WTC11 (cell line): ENCODE measurements at regions not wholly inside any gene's neighbourhood (a gene's known extent, or its start where the extent isn't known, plus 50 kb on each side); places are given as distances from the start of the nearest gene placed in this dataset.

Source experiments
- ATAC-seq: fragments of 200-7000 bp; cut with Tn5 transposase; 2 replicates; pipeline ENCODE4 v1.10.0; 2021; ENCODE audit warnings: mild to moderate bottlenecking, moderate library complexity
- CTCF ChIA-PET: fragments of 300-600 bp; sonication (Branson Sonifier 250); formaldehyde crosslinking; loops from one replicate; lab custom pipeline; 2021; ENCODE audit warnings: antibody characterized with exemption; lab: Charles Lee
- POLR2A ChIA-PET: fragments of 350-600 bp; sonication (Branson Sonifier 250); formaldehyde crosslinking; loops from one replicate; lab custom pipeline; 2021; ENCODE audit warnings: antibody characterized with exemption; lab: Charles Lee
- DNase-seq: peaks from one replicate; pipeline ENCODE4 v3.0.0; 2021; ENCODE audit warnings: low spot score
- H3K27ac Mint-ChIP-seq: 2 replicates; pipeline ENCODE4 v1.8.0; 2021; ENCODE audit warnings: mixed read lengths
- H3K27me3 Mint-ChIP-seq: 2 replicates; pipeline ENCODE4 v1.8.0; 2021; ENCODE audit warnings: low read depth, mild to moderate bottlenecking, moderate library complexity, mixed read lengths
- H3K36me3 Mint-ChIP-seq: 2 replicates; pipeline ENCODE4 v1.8.0; 2021; ENCODE audit warnings: mixed read lengths
- H3K4me1 Mint-ChIP-seq: 2 replicates; pipeline ENCODE4 v1.8.0; 2022; ENCODE audit warnings: mixed read lengths
- H3K4me3 Mint-ChIP-seq: 2 replicates; pipeline ENCODE4 v1.8.0; 2021; ENCODE audit warnings: mild to moderate bottlenecking, moderate library complexity, mixed read lengths
- H3K9me3 Mint-ChIP-seq: 2 replicates; pipeline ENCODE4 v1.8.0; 2021; ENCODE audit warnings: mixed read lengths
- ARID4B ChIP-seq: sonication (generic); formaldehyde crosslinking; IDR thresholded peaks from 2 replicates; pipeline ENCODE4 v1.8.0; 2023; ENCODE audit warnings: missing genetic modification reagents, mild to moderate bottlenecking, borderline replicate concordance
- CBFB ChIP-seq: sonication (generic); formaldehyde crosslinking; IDR thresholded peaks from 2 replicates; pipeline ENCODE4 v1.8.1; 2022; ENCODE audit warnings: mild to moderate bottlenecking, low read depth, missing genetic modification reagents
- CREB1 ChIP-seq: sonication (generic); formaldehyde crosslinking; IDR thresholded peaks from 2 replicates; pipeline ENCODE4 v1.8.0; 2023; ENCODE audit warnings: mild to moderate bottlenecking, missing genetic modification reagents
- EMX1 ChIP-seq: fragments of 250-450 bp; sonication (Bioruptor Pico); IDR thresholded peaks from 2 replicates; pipeline ENCODE4 v1.8.0; 2021; ENCODE audit warnings: mild to moderate bottlenecking
- ESRRA ChIP-seq: sonication (generic); formaldehyde crosslinking; IDR thresholded peaks from 2 replicates; pipeline ENCODE4 v1.8.1; 2022; ENCODE audit warnings: mild to moderate bottlenecking, missing genetic modification reagents, borderline replicate concordance
- HMGA2 ChIP-seq: fragments of 250-450 bp; sonication (Bioruptor Pico); IDR thresholded peaks from 2 replicates; pipeline ENCODE4 v1.4.0; 2021; ENCODE audit warnings: mild to moderate bottlenecking, moderate library complexity
- JAZF1 ChIP-seq: fragments of 250-450 bp; sonication (Bioruptor Pico); IDR thresholded peaks from 2 replicates; pipeline ENCODE4 v1.9.0; 2021; ENCODE audit warnings: moderate library complexity, mild to moderate bottlenecking, inconsistent platforms
- KAT7 ChIP-seq: sonication (generic); formaldehyde crosslinking; IDR thresholded peaks from 2 replicates; pipeline ENCODE4 v1.8.1; 2023; ENCODE audit warnings: missing genetic modification reagents, mild to moderate bottlenecking, borderline replicate concordance
- NFATC4 ChIP-seq: fragments of 250-450 bp; sonication (Bioruptor Pico); IDR thresholded peaks from 2 replicates; pipeline ENCODE4 v1.9.0; 2021; ENCODE audit warnings: mild to moderate bottlenecking
- NFE2L1 ChIP-seq: sonication (generic); formaldehyde crosslinking; IDR thresholded peaks from 2 replicates; pipeline ENCODE4 v1.8.1; 2023; ENCODE audit warnings: missing genetic modification reagents
- NR3C1 ChIP-seq: sonication (generic); formaldehyde crosslinking; conservative IDR thresholded peaks from 2 replicates; pipeline ENCODE4 v1.8.1; 2023; ENCODE audit warnings: low read depth, mild to moderate bottlenecking, missing genetic modification reagents
- RELA ChIP-seq: sonication (generic); formaldehyde crosslinking; IDR thresholded peaks from 2 replicates; pipeline ENCODE4 v1.8.1; 2022; ENCODE audit warnings: missing genetic modification reagents, mild to moderate bottlenecking, borderline replicate concordance
- STAT6 ChIP-seq: sonication (generic); formaldehyde crosslinking; conservative IDR thresholded peaks from 2 replicates; pipeline ENCODE4 v1.8.1; 2023; ENCODE audit warnings: mild to moderate bottlenecking, low read depth, missing genetic modification reagents, moderate library complexity
- ZBTB21 ChIP-seq: sonication (generic); formaldehyde crosslinking; IDR thresholded peaks from 2 replicates; pipeline ENCODE4 v1.8.1; 2023; ENCODE audit warnings: mild to moderate bottlenecking, missing genetic modification reagents, borderline replicate concordance
- ZMAT4 ChIP-seq: fragments of 250-450 bp; sonication (Bioruptor Pico); IDR thresholded peaks from 2 replicates; pipeline ENCODE4 v1.9.0; 2021; ENCODE audit warnings: mild to moderate bottlenecking
- ZNF138 ChIP-seq: sonication (generic); formaldehyde crosslinking; conservative IDR thresholded peaks from 2 replicates; pipeline ENCODE4 v1.8.1; 2022; ENCODE audit warnings: mild to moderate bottlenecking, moderate library complexity, missing genetic modification reagents
- ZNF219 ChIP-seq: sonication (generic); formaldehyde crosslinking; IDR thresholded peaks from 2 replicates; pipeline ENCODE4 v1.8.0; 2023; ENCODE audit warnings: missing genetic modification reagents, mild to moderate bottlenecking, borderline replicate concordance
- ZNF423 ChIP-seq: fragments of 250-450 bp; sonication (Bioruptor Pico); IDR thresholded peaks from 2 replicates; pipeline ENCODE4 v2.1.2; 2022; ENCODE audit warnings: mild to moderate bottlenecking, moderate library complexity
- ZNF671 ChIP-seq: fragments of 250-450 bp; sonication (Bioruptor Pico); IDR thresholded peaks from 2 replicates; pipeline ENCODE4 v1.8.0; 2021; ENCODE audit warnings: mild to moderate bottlenecking
- TF ChIP-seq, protein P1 (sequence below): sonication (generic); formaldehyde crosslinking; IDR thresholded peaks from 2 replicates; pipeline ENCODE4 v1.8.1; 2022; ENCODE audit warnings: mild to moderate bottlenecking, moderate library complexity, missing genetic modification reagents

DNA sequence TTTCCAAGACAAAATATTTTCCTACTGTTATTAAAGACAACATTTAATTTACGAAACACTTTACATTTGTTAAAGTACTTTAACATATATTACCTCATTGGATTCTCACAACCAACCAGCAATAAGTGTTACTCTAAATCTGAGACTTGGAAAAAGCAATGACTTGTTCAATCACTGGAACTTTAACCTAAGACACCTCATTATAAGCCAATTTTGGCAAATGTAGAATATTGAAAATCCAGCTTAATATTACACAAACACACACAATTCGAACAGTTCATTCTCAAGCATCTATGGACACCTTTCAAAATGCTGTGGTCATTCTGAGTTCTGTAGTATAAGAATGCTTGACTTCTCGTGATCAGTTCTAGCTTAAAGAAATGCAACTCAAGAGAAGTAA is 619.4 kb upstream of the CHAC2 start (continued):
- TF ChIP-seq ARID4B (CRISPR knock-in tag) (no peak), EMX1 (CRISPR knock-in tag) (no peak), NFE2L1 (CRISPR knock-in tag) (no peak), NR3C1 (CRISPR knock-in tag) (no peak), CREB1 (CRISPR knock-in tag) (no peak), CBFB (no peak), STAT6 (CRISPR knock-in tag) (no peak), ZNF671 (no peak)

DNA sequence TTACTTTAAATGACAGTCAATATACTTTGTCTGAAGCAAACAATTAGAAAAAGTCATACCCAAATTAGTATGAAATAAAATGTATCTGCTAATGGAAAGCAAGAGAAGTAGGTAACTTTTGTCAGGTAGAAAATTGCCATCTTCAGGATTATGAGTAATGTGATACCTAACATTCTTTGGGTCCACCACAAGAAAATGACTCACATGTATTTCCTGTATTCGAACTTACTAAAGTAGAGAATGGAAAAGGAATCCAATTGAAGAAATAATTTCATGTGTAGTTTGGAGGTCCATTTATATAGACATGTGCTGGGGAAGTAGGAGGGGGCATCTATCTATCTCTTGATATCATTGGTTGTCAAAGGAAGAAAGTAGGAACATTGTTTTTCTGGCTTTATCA is 636.2 kb upstream of the CHAC2 start:
- TF ChIP-seq ARID4B (CRISPR knock-in tag): no peak
- TF ChIP-seq ESRRA (CRISPR knock-in tag): no peak
- no peak for TF ChIP-seq ZBTB21 (CRISPR knock-in tag)
- TF ChIP-seq ZNF138 (CRISPR knock-in tag): no peak
- no peak for TF ChIP-seq ZNF219 (CRISPR knock-in tag)
- no peak for TF ChIP-seq NFE2L1 (CRISPR knock-in tag)
- TF ChIP-seq RELA (CRISPR knock-in tag): no peak
- TF ChIP-seq, protein P1, sequence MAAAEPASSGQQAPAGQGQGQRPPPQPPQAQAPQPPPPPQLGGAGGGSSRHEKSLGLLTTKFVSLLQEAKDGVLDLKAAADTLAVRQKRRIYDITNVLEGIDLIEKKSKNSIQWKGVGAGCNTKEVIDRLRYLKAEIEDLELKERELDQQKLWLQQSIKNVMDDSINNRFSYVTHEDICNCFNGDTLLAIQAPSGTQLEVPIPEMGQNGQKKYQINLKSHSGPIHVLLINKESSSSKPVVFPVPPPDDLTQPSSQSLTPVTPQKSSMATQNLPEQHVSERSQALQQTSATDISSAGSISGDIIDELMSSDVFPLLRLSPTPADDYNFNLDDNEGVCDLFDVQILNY (CRISPR knock-in tag): no peak
- TF ChIP-seq NFATC4 (CRISPR knock-in tag): no peak
- no peak for TF ChIP-seq JAZF1 (CRISPR knock-in tag)
- TF ChIP-seq HMGA2 (CRISPR knock-in tag): no peak
- no peak for TF ChIP-seq ZMAT4 (CRISPR knock-in tag)
- no peak for TF ChIP-seq KAT7
- TF ChIP-seq ZNF423 (CRISPR knock-in tag): no peak
- no peak for TF ChIP-seq CBFB
- H3K27ac Mint-ChIP-seq: no peak overlapping the region
- no peaks in the 10 kb centered on the region; the same call in 1 of the 2 replicates for H3K27me3 Mint-ChIP-seq
- H3K4me3 Mint-ChIP-seq: no peak overlapping the region
- no peak for ATAC-seq
- no peaks in the 10 kb centered on the region for H3K36me3 Mint-ChIP-seq
- no peak for DNase-seq
- ChIA-PET CTCF (no interaction called here), POLR2A (no interaction called here)
- peaks cover 40% of the 10 kb centered on the region for H3K4me1 Mint-ChIP-seq
- peaks cover 3% of the 10 kb centered on the region; the same call in 1 of the 2 replicates for H3K9me3 Mint-ChIP-seq
